GM12873 (cell line): ENCODE measurements at regions not wholly inside any gene's neighbourhood (a gene's known extent, or its start where the extent isn't known, plus 50 kb on each side); places are given as distances from the start of the nearest gene placed in this dataset.

Source experiments
- TF ChIP-seq, protein P1 (sequence below): IDR thresholded peaks from 2 replicates; pipeline ENCODE4 v1.5.1; 2012; ENCODE audit warnings: low read depth, mild to moderate bottlenecking, moderate library complexity, low read length, control low read depth; ENCODE audit not compliant: insufficient read depth; ENCODE audit errors: missing control alignments

DNA sequence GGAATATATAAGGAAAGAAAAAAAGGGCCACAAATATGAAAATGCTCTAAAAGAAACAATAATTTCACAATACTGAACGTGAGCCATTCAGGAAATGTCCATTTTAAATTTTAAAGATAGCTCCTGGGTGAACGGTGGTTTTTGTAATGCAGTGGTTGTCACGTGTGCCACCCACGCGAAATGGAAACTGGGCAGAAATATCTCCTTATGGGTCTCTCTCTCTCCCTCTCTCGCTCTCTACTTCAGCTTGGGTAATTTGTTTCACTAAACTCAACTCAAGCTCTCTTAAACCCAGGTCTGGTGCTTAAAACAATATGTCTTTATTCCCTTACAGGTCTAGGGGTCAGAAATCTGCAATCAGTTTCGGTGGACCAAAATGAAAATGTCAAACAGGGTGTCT, 150.8 kb downstream of the OR2B2 start:
- TF ChIP-seq, protein P1, sequence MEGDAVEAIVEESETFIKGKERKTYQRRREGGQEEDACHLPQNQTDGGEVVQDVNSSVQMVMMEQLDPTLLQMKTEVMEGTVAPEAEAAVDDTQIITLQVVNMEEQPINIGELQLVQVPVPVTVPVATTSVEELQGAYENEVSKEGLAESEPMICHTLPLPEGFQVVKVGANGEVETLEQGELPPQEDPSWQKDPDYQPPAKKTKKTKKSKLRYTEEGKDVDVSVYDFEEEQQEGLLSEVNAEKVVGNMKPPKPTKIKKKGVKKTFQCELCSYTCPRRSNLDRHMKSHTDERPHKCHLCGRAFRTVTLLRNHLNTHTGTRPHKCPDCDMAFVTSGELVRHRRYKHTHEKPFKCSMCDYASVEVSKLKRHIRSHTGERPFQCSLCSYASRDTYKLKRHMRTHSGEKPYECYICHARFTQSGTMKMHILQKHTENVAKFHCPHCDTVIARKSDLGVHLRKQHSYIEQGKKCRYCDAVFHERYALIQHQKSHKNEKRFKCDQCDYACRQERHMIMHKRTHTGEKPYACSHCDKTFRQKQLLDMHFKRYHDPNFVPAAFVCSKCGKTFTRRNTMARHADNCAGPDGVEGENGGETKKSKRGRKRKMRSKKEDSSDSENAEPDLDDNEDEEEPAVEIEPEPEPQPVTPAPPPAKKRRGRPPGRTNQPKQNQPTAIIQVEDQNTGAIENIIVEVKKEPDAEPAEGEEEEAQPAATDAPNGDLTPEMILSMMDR = no peak

DNA sequence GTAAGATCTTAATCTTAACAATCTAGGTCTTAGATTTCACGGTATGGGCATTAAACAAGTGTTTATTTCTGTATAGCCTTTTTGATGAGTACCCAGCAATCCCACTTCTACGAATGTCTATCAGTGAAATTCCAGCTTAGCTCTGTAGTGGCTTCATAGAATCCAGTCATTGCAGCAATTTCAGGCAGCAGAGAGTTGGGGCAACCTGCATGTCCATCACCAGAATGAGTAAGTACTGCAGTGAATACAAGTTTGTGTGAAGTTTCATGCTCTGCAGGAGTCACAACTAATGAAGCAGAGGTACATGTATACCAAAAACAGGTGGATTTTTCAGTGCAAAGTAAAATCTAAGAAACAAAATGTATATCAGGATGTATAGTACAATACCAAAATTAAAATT, 151.7 kb downstream of the OR2B2 start:
- TF ChIP-seq, protein P1 = no peak

DNA sequence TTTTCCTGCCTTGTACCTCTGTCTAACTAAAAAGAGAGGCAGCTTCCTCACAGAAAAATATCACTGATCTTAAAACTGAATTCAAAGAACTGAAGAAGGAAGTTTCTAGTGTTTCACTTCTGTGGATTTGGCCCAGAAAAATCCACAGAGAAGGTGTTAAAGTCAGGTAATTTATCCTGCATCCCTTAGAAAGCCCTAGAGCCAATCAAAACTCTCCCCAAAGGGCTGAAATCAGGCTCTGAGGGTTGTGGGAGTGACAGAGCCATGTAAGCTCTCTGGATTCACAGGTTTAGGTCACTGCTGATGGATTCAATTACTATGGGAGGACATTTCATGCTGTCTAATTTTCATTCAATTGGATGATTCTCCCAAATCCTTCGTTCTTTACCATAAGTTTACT, 152.3 kb downstream of the OR2B2 start:
- TF ChIP-seq, protein P1 = no peak

DNA sequence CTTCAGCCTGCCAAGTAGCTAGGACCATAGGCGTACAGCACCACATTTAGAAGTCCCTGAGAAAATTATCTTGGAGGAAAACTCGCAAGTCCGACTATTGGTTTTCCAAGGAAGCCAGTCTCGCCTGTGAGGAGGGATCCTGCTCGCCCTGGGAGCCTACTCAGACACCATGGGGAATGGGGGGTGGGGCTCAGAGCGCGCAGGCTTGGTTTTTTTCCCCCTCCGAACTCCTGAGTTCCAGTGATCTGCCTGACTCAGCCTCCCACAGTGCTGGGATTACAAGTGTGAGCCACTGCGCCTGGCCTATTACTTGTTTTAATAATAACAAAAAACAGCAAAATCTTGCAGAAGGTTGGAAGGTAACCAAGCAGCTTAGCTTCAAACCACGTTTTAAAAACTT, 153.7 kb downstream of the OR2B2 start:
- TF ChIP-seq, protein P1 = no peak

DNA sequence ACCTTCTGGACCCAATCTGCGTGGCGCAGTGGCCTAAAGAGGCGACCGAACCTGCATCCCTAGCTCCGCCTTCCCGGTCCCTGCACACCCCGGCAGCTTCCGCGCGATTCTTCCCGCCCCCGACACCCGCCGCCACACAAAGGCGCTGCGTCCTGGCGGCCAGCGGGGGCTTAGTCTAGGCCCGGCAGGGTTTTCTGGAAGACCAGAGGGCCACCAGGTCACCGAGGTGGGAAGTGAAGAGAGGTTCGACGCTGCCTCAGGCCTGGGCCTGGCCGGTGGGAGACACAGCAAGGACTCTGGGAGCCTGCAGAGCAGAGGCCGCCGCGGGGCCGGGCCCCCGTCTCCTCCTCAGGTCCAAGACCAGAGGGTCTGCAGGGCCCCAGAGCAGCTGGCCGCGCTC, 154.9 kb downstream of the OR2B2 start:
- TF ChIP-seq, protein P1 = no peak

DNA sequence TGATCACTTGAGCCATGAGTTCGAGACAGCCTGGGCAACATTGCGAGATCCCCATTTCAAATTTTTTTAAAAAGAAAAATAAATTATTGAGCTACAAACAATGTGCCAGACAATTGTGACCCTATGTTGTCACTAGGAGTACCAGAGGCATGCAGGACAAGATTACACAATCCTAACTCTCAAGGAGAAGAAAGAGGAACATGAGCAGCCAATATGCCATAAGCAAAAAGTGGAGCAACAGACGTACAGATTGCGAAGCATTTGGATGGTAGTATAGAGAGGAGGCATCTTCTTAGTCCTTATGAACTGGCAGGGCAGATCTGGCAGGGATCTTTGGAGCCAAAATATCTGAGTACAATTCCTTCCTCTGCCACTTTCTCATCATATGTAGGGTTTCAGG, 156.4 kb downstream of the OR2B2 start:
- TF ChIP-seq, protein P1 = no peak

DNA sequence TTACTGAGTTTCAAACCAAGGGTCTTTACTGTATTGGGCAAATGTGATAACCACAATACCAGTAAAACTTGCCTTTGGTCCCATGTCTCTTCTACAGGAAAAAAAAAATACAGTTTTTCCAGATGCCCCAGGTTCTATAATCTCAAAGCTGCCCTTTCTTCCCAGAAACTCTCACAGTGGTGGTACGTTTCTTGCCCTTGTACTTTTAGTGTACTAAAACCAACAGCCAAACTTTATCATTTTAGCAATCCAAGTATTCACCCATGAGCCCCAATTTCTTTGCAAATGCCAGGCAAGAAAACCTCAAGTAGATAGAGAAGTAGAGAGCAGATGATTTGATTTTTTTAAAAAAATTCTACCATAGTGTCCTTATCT, 157.8 kb downstream of the OR2B2 start:
- TF ChIP-seq, protein P1 = no peak
